ENCODE measurements at regions not wholly inside any gene's neighbourhood (a gene's known extent, or its start where the extent isn't known, plus 50 kb on each side); places are given as distances from the start of the nearest gene placed in this dataset.

DNA sequence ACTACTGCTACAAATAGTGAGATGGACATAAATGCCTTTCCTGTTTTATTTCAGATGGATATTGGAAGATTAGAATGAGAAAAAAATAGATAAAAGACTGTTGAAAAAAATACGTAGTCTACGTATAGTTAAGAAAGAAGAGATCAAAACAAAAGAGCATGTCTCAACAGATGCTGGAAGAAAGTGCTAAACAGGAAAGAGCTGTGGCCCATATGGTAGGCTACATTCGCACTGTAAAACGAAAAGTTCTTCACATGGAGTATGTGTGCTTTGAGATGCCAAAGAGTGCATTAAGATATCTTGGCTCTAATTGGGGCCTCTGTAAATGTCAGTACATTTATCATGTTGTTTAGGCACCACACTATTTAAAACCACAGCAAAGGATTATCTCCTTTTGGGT, 741.7 kb downstream of the LTN1 start:
- Histone ChIP-seq H3K4me3 (no peak overlapping the region), H3K27ac (no peak overlapping the region), H3K4me1 (replicated peaks in 1 of 2) (no peaks in the 10 kb centered on the region)
- ATAC-seq (replicated peaks in 6 of 8): no peak
- 75 to 100% (median 90%) methylated on average over 2 to 4 of the region's 4 CpGs for WGBS, 10 experiments
- in situ Hi-C loops (cut with MboI; ENCODE audit: low pct_unique_long_range_greater_than_20kb in 2 of 9, low sequenced_read_pairs in 9 of 9, unreplicated experiment in 9 of 9): no loop called here

DNA sequence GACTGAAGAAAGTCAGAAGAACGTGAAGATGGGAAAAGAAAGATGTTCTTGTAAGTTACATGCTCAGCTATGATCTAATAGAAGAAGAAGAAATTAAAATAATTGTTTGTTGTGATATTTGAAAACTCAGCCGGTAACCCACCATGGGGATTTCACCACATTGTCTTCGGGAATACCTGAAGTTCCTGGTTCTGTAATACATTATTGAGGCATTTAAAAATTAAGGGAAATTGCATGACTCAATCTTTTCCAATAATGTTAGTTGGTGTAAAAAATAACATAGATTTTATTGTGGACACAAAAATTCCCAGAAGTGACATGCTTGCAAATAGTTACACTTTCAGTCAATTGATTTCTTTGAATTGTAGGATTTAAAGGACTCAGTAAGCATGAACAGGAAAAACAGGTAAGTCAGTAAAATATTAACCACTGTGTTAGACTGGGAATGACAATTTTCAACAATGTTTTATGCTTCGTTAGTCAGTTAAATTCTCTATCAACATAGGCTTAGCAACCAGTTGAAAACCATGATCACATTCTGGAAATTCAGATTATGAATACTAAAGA, 745.1 kb downstream of the LTN1 start:
- WGBS, 10 experiments: 67 to 100% (median 93%) methylated on average over 1 to 4 of the region's 4 CpGs
- Histone ChIP-seq H3K4me1 (replicated peaks in 1 of 2) (no peaks in the 10 kb centered on the region), H3K4me3 (no peak overlapping the region), H3K27ac (no peak overlapping the region)
- in situ Hi-C loops (cut with MboI; ENCODE audit: low pct_unique_long_range_greater_than_20kb in 2 of 9, low sequenced_read_pairs in 9 of 9, unreplicated experiment in 9 of 9): no loop called here
- ATAC-seq (replicated peaks in 6 of 8): no peak

DNA sequence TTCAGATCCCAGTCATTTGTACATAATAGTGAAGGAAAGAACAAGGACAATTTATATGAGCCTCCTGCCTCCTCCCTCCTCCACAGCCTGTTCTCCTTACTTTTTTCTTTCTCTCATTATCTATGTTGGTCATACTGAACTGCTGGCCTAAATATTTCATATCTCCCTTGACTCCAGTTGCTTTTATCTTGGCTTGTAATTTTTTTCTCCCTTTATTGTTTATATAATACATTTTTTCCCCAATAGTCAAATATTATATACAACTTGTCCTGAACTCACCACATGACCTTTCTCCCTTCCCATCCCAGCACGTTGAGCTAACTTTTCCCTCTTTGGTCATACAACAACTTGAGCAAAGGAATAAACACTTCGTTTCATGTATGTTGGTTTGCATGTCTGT, 752.1 kb downstream of the LTN1 start:
- WGBS, 10 experiments: 39 to 88% (median 67%) methylated on average over 1 to 2 of the region's 2 CpGs
- in situ Hi-C loops (cut with MboI; ENCODE audit: low pct_unique_long_range_greater_than_20kb in 2 of 9, low sequenced_read_pairs in 9 of 9, unreplicated experiment in 9 of 9): no loop called here
- no peak for ATAC-seq (replicated peaks in 6 of 8)
- Histone ChIP-seq H3K4me1 (replicated peaks in 1 of 2) (no peaks in the 10 kb centered on the region), H3K27ac (no peak overlapping the region), H3K4me3 (no peak overlapping the region)

- WGBS, 10 experiments: 0 to 75% (median 45%) methylated on average over 1 to 2 of the region's 2 CpGs; no CpG with 5 or more reads in 1 of the 10 experiments
- Histone ChIP-seq H3K4me3 (no peak overlapping the region), H3K4me1 (replicated peaks in 1 of 2) (no peaks in the 10 kb centered on the region), H3K27ac (no peak overlapping the region)
- in situ Hi-C loops (cut with MboI; ENCODE audit: low pct_unique_long_range_greater_than_20kb in 2 of 9, low sequenced_read_pairs in 9 of 9, unreplicated experiment in 9 of 9): no loop called here
- peak in 1 of 8 experiments; percentile 38 for ATAC-seq (replicated peaks in 6 of 8)
Observed at GRCh38 chr21:28239340-28239739, 753.3 kb downstream of the LTN1 start.

- Histone ChIP-seq H3K4me1 (replicated peaks in 1 of 2) (no peaks in the 10 kb centered on the region), H3K4me3 (no peak overlapping the region), H3K27ac (no peak overlapping the region)
- in situ Hi-C loops (cut with MboI; ENCODE audit: low pct_unique_long_range_greater_than_20kb in 2 of 9, low sequenced_read_pairs in 9 of 9, unreplicated experiment in 9 of 9): no loop called here
- peak in 2 of 8 experiments; percentile 41 to 76 for ATAC-seq (replicated peaks in 6 of 8)
- 29 to 100% (median 86%) methylated on average over 1 to 2 of the region's 2 CpGs; no CpG with 5 or more reads in 5 of the 10 experiments for WGBS, 10 experiments
Observed at GRCh38 chr21:28237661-28238060, 755.0 kb downstream of the LTN1 start.

DNA sequence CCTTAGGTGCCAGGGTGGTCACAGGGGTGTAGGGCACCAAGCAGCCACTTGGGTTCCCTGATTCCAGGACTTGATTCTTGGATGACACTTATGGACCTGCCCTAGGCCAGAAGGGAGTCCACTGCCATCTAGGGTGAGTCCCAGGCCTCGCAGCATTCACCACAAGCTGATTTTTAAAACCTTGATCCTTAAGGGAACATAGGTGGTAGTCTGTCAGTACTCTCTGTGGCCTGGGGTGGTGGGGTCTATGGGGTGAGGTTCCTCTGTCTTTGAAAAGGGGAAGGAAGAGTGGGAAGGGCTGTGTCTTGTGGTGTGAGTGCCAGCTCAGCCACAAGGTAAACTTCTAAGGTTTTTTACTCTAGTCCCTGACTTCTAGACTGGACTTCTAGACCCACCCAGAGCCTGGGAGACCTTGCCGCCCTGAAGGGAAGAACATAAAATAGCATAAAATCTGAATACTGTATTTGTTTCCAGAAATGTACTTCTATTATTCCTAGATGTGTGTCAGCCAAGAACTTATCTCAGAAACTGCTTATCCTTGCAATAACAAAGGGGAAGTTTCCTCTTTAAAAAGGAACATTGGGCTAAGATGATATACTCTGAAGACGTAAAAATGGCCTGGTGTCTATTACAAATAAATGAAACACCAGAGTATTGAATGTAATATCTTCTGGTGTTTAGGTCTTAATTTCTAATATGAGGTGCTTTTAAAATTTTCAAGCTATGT, 757.3 kb downstream of the LTN1 start:
- peak in 3 of 8 experiments; percentile 54 to 91 (median 82) for ATAC-seq (replicated peaks in 6 of 8)
- Histone ChIP-seq H3K4me3 (no peak overlapping the region), H3K27ac (no peak overlapping the region), H3K4me1 (replicated peaks in 1 of 2) (no peaks in the 10 kb centered on the region)
- WGBS, 10 experiments: 50 to 100% (median 93%) methylated on average over 1 to 2 of the region's 3 CpGs; no CpG with 5 or more reads in 3 of the 10 experiments
- in situ Hi-C loops (cut with MboI; ENCODE audit: low pct_unique_long_range_greater_than_20kb in 2 of 9, low sequenced_read_pairs in 9 of 9, unreplicated experiment in 9 of 9): no loop called here

GRCh38 chr21:28234326-28234725, 758.4 kb downstream of the LTN1 start:
- in situ Hi-C loops (cut with MboI; ENCODE audit: low pct_unique_long_range_greater_than_20kb in 2 of 9, low sequenced_read_pairs in 9 of 9, unreplicated experiment in 9 of 9): no loop called here
- Histone ChIP-seq H3K4me1 (replicated peaks in 1 of 2) (no peaks in the 10 kb centered on the region), H3K27ac (no peak overlapping the region), H3K4me3 (no peak overlapping the region)
- no peak for ATAC-seq (replicated peaks in 6 of 8)
- WGBS, 10 experiments: 93 to 100% (median 94%) methylated on average over 2 to 3 of the region's 5 CpGs; no CpG with 5 or more reads in 7 of the 10 experiments

- H3K27ac ChIP-seq: no peak overlapping the region
- in situ Hi-C loops (cut with MboI; ENCODE audit: low pct_unique_long_range_greater_than_20kb in 2 of 9, low sequenced_read_pairs in 9 of 9, unreplicated experiment in 9 of 9): no loop called here
- WGBS, 10 experiments: 70 to 100% (median 77%) methylated on average over 2 to 7 of the region's 9 CpGs; no CpG with 5 or more reads in 1 of the 10 experiments
- ATAC-seq (replicated peaks in 6 of 8): no peak
- H3K4me1 ChIP-seq (replicated peaks in 1 of 2): no peaks in the 10 kb centered on the region
- no peak overlapping the region for H3K4me3 ChIP-seq
Observed at GRCh38 chr21:28233536-28234220, 759.0 kb downstream of the LTN1 start.

GRCh38 chr21:28230559-28230958, 762.1 kb downstream of the LTN1 start:
- no peak overlapping the region for H3K27ac ChIP-seq
- in situ Hi-C loops (cut with MboI; ENCODE audit: low pct_unique_long_range_greater_than_20kb in 2 of 9, low sequenced_read_pairs in 9 of 9, unreplicated experiment in 9 of 9): no loop called here
- no peaks in the 10 kb centered on the region for H3K4me1 ChIP-seq (replicated peaks in 1 of 2)
- H3K4me3 ChIP-seq: no peak overlapping the region
- WGBS, 10 experiments: 0 to 100% (median 73%) methylated on average over 1 of the region's 1 CpG
- ATAC-seq (replicated peaks in 6 of 8): no peak

GRCh38 chr21:28229814-28230213, 762.9 kb downstream of the LTN1 start:
- 21 to 100% (median 79%) methylated on average over 2 to 4 of the region's 4 CpGs for WGBS, 10 experiments
- Histone ChIP-seq H3K4me1 (replicated peaks in 1 of 2) (no peaks in the 10 kb centered on the region), H3K27ac (no peak overlapping the region), H3K4me3 (no peak overlapping the region)
- in situ Hi-C loops (cut with MboI; ENCODE audit: low pct_unique_long_range_greater_than_20kb in 2 of 9, low sequenced_read_pairs in 9 of 9, unreplicated experiment in 9 of 9): no loop called here
- peak in 3 of 8 experiments; percentile 40 to 81 (median 75) for ATAC-seq (replicated peaks in 6 of 8)

- 75 to 100% (median 91%) methylated on average over 1 to 2 of the region's 2 CpGs; no CpG with 5 or more reads in 3 of the 10 experiments for WGBS, 10 experiments
- H3K4me1 ChIP-seq (replicated peaks in 1 of 2): no peaks in the 10 kb centered on the region
- in situ Hi-C loops (cut with MboI; ENCODE audit: low pct_unique_long_range_greater_than_20kb in 2 of 9, low sequenced_read_pairs in 9 of 9, unreplicated experiment in 9 of 9): no loop called here
- no peak overlapping the region for H3K27ac ChIP-seq
- ATAC-seq (replicated peaks in 6 of 8): no peak
- H3K4me3 ChIP-seq: no peak overlapping the region
Observed at GRCh38 chr21:28228636-28228995, 764.1 kb downstream of the LTN1 start.

- ATAC-seq (replicated peaks in 6 of 8): peak in 2 of 8 experiments; percentile 25 to 51
- Histone ChIP-seq H3K4me3 (no peak overlapping the region), H3K27ac (no peak overlapping the region), H3K4me1 (replicated peaks in 1 of 2) (peaks cover 0 to 4% of the 10 kb centered on the region in 2 donors)
- in situ Hi-C loops (cut with MboI; ENCODE audit: low pct_unique_long_range_greater_than_20kb in 2 of 9, low sequenced_read_pairs in 9 of 9, unreplicated experiment in 9 of 9): no loop called here
- 56 to 100% (median 82%) methylated on average over 1 to 4 of the region's 4 CpGs; no CpG with 5 or more reads in 1 of the 10 experiments for WGBS, 10 experiments
Observed at GRCh38 chr21:28227881-28228635, 764.6 kb downstream of the LTN1 start.

- peaks cover 0 to 4% of the 10 kb centered on the region in 2 donors for H3K4me1 ChIP-seq (replicated peaks in 1 of 2)
- no peak overlapping the region for H3K27ac ChIP-seq
- no peak overlapping the region for H3K4me3 ChIP-seq
- WGBS, 10 experiments: 31 to 100% (median 59%) methylated on average over 1 to 2 of the region's 2 CpGs; no CpG with 5 or more reads in 4 of the 10 experiments
- in situ Hi-C loops (cut with MboI; ENCODE audit: low pct_unique_long_range_greater_than_20kb in 2 of 9, low sequenced_read_pairs in 9 of 9, unreplicated experiment in 9 of 9): no loop called here
- ATAC-seq (replicated peaks in 6 of 8): no peak
Observed at GRCh38 chr21:28226563-28226962, 766.1 kb downstream of the LTN1 start.

Measured in motor neuron (in vitro differentiated cells).